ENCODE measurements at regions not wholly inside any gene's neighbourhood (a gene's known extent, or its start where the extent isn't known, plus 50 kb on each side); places are given as distances from the start of the nearest gene placed in this dataset.

- TF ChIP-seq POLR2A (IDR thresholded peaks at IDR 0.05) (no peak), CTCF (IDR thresholded peaks at IDR 0.05) (no peak)
- H3K27me3 ChIP-seq, result no peaks in the 10 kb centered on the region
- no peak overlapping the region for H3K4me3 ChIP-seq
- H3K9me3 ChIP-seq, result no peaks in the 10 kb centered on the region
- no peaks in the 10 kb centered on the region for H3K36me3 ChIP-seq
- DNase-seq, result no peak
- intact Hi-C loops (cut with DNase I), result no loop called here
- no peak overlapping the region for H3K27ac ChIP-seq
- H3K4me1 ChIP-seq, result no peaks in the 10 kb centered on the region
- 68 to 88% methylated on average over 1 of the region's 1 CpG for WGBS, 2 donors
Observed at GRCh38 chr4:138513535-138513934, 271.4 kb upstream of the SLC7A11 start.

- Histone ChIP-seq H3K27me3 (no peaks in the 10 kb centered on the region), H3K36me3 (no peaks in the 10 kb centered on the region), H3K4me3 (no peak overlapping the region), H3K4me1 (no peaks in the 10 kb centered on the region), H3K9me3 (no peaks in the 10 kb centered on the region), H3K27ac (no peak overlapping the region)
- DNase-seq, result no peak
- no peak for TF ChIP-seq POLR2A (IDR thresholded peaks at IDR 0.05)
- no peak for TF ChIP-seq CTCF (IDR thresholded peaks at IDR 0.05)
- intact Hi-C loops (cut with DNase I), result no loop called here
Observed at GRCh38 chr4:138512756-138513155, 270.6 kb upstream of the SLC7A11 start.

DNA sequence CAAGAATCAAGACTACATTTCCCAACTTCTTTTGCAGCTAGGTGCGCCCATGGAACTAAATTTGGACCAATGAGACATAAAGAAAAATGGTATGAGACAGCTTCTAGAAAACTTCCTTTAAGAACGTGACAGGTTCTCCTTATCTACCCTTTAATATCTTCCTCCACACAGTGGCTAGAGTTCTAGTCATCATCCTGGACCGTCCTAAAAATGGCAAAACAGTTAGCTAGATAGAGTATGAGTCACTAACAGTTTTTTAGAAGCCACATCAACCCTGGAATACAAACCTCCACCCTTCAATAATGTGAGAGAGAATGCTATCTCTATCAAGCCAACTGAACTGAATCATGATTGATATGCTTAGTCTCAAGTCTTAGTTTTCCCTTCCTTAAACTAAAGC, 267.9 kb upstream of the SLC7A11 start:
- WGBS, 2 donors, result 47 to 64% methylated on average over 3 of the region's 3 CpGs
- no peak for TF ChIP-seq CTCF (IDR thresholded peaks at IDR 0.05)
- TF ChIP-seq POLR2A (IDR thresholded peaks at IDR 0.05), result no peak
- no peaks in the 10 kb centered on the region for H3K4me1 ChIP-seq
- H3K9me3 ChIP-seq, result no peaks in the 10 kb centered on the region
- no peak overlapping the region for H3K4me3 ChIP-seq
- no peaks in the 10 kb centered on the region for H3K36me3 ChIP-seq
- intact Hi-C loops (cut with DNase I), result no loop called here
- no peaks in the 10 kb centered on the region for H3K27me3 ChIP-seq
- DNase-seq, result no peak
- no peak overlapping the region for H3K27ac ChIP-seq

GRCh38 chr4:138509346-138509745, 267.2 kb upstream of the SLC7A11 start:
- Histone ChIP-seq H3K4me3 (no peak overlapping the region), H3K36me3 (no peaks in the 10 kb centered on the region), H3K27ac (no peak overlapping the region), H3K9me3 (no peaks in the 10 kb centered on the region), H3K27me3 (no peaks in the 10 kb centered on the region), H3K4me1 (no peaks in the 10 kb centered on the region)
- intact Hi-C loops (cut with DNase I), result no loop called here
- 20 to 61% methylated on average over 1 of the region's 1 CpG for WGBS, 2 donors
- DNase-seq, result no peak
- TF ChIP-seq POLR2A (IDR thresholded peaks at IDR 0.05) (no peak), CTCF (IDR thresholded peaks at IDR 0.05) (no peak)

GRCh38 chr4:138507522-138507921, 265.4 kb upstream of the SLC7A11 start:
- H3K27me3 ChIP-seq, result no peaks in the 10 kb centered on the region
- TF ChIP-seq CTCF (IDR thresholded peaks at IDR 0.05), result no peak
- TF ChIP-seq POLR2A (IDR thresholded peaks at IDR 0.05), result no peak
- H3K4me3 ChIP-seq, result no peak overlapping the region
- no peaks in the 10 kb centered on the region for H3K4me1 ChIP-seq
- H3K36me3 ChIP-seq, result no peaks in the 10 kb centered on the region
- intact Hi-C loops (cut with DNase I), result no loop called here
- no peak for DNase-seq
- WGBS, 2 donors, result 51 to 72% methylated on average over 2 of the region's 2 CpGs
- peaks cover 0 to 8% (median 0%) of the 10 kb centered on the region in 3 donors for H3K9me3 ChIP-seq
- no peak overlapping the region for H3K27ac ChIP-seq

Data from esophagus squamous epithelium (tissue), 5 donors.